Stimulated activated CD4-positive, alpha-beta T cell treated with anti-CD3 and anti-CD28 coated beads, Interleukin-2, amount 100 ng/mL, for 4 hours (primary cell): ENCODE measurements at regions not wholly inside any gene's neighbourhood (a gene's known extent, or its start where the extent isn't known, plus 50 kb on each side); places are given as distances from the start of the nearest gene placed in this dataset.

Experiments
- DNase-seq: peaks from one replicate; pipeline ENCODE4 v3.0.0-alpha.2; 2020; ENCODE audit warnings: low read depth

GRCh38 chr3:124276539-124277143 lies 284.7 kb upstream of the ROPN1 start:
- no peak for DNase-seq

- no peak for DNase-seq
Measured at GRCh38 chr3:124277144-124277890, 285.4 kb upstream of the ROPN1 start.

- no peak for DNase-seq
Measured at GRCh38 chr3:124281453-124282316, 289.8 kb upstream of the ROPN1 start.

GRCh38 chr3:124282751-124283651 lies 291.1 kb upstream of the ROPN1 start:
- no peak for DNase-seq

GRCh38 chr3:124283652-124284023 lies 291.7 kb upstream of the ROPN1 start:
- no peak for DNase-seq

GRCh38 chr3:124288996-124289395 lies 297.1 kb upstream of the ROPN1 start:
- DNase-seq: no peak

GRCh38 chr3:124291008-124291407 lies 299.1 kb upstream of the ROPN1 start:
- DNase-seq: no peak

- DNase-seq: no peak
Measured at GRCh38 chr3:124292329-124292728, 300.4 kb upstream of the ROPN1 start.

- DNase-seq: no peak
Measured at GRCh38 chr3:124293584-124293983, 301.7 kb upstream of the ROPN1 start.

GRCh38 chr3:124295362-124295761 lies 303.4 kb upstream of the ROPN1 start:
- no peak for DNase-seq

GRCh38 chr3:124296406-124296805 lies 304.5 kb upstream of the ROPN1 start:
- DNase-seq: no peak

GRCh38 chr3:124297062-124297980 lies 305.4 kb upstream of the ROPN1 start:
- DNase-seq: no peak

- DNase-seq: no peak
Measured at GRCh38 chr3:124298301-124298700, 306.4 kb upstream of the ROPN1 start.

- DNase-seq: no peak
Measured at GRCh38 chr3:124298951-124299350, 307.0 kb upstream of the ROPN1 start.

GRCh38 chr3:124299831-124300230 lies 307.9 kb upstream of the ROPN1 start:
- DNase-seq: no peak

GRCh38 chr3:124300416-124300815 lies 308.5 kb upstream of the ROPN1 start:
- DNase-seq: no peak

GRCh38 chr3:124303305-124303910 lies 311.5 kb upstream of the ROPN1 start:
- DNase-seq: no peak

GRCh38 chr3:124306665-124307064 lies 314.7 kb upstream of the ROPN1 start:
- no peak for DNase-seq

GRCh38 chr3:124313621-124314020 lies 321.7 kb upstream of the ROPN1 start:
- DNase-seq: no peak
